HG03469 (cell line): ENCODE measurements at regions not wholly inside any gene's neighbourhood (a gene's known extent, or its start where the extent isn't known, plus 50 kb on each side); places are given as distances from the start of the nearest gene placed in this dataset.

Source experiments
- ATAC-seq: cut with Tn5 transposase; IDR thresholded peaks from one replicate; pipeline ENCODE4 v1.9.1; 2021; ENCODE audit warnings: mild to moderate bottlenecking, moderate library complexity, moderate number of reproducible peaks; ENCODE audit not compliant: unreplicated experiment

DNA sequence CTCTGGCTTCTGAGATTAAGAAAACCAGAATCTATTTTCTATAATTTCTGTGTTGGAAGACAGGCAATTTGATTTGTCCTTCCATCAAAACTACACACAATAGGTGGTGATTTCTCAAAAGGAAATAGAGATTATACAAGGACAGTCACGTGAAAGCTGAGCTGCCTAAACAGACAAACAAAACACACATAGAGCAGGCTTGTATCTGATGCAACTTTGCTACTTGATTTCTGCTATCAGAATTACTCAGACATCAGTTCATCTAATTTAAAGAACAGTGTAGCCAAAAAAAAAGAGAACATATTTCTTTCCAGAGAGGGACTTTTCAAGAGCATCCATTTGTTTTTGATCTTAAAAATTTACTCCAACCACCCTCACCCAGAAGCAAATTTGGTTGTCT lies 2128.3 kb upstream of the C9orf72 start:
- no peak for ATAC-seq

DNA sequence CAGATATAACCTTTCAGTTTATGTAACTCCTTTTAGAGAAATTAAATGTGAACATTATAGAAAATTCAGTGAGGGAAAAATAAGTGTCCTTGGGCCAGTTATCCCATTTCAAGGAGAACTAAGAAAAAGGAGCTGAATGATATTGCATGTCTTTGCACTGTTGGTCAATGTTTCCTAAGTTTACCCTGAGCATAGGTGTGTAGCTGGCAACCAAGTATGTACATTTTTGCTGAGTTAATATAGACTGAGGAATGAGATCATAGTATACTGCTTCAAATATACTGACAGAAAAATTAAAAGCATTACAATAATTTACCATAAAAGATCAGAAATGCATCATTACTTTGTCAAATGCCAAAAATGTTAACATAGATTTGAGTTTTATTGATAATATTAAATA lies 2128.7 kb upstream of the C9orf72 start:
- no peak for ATAC-seq

GRCh38 chr9:29714860-29715259 lies 2141.6 kb upstream of the C9orf72 start:
- ATAC-seq, result no peak

- ATAC-seq, result no peak
Measured at GRCh38 chr9:29717631-29718030, 2144.3 kb upstream of the C9orf72 start.

DNA sequence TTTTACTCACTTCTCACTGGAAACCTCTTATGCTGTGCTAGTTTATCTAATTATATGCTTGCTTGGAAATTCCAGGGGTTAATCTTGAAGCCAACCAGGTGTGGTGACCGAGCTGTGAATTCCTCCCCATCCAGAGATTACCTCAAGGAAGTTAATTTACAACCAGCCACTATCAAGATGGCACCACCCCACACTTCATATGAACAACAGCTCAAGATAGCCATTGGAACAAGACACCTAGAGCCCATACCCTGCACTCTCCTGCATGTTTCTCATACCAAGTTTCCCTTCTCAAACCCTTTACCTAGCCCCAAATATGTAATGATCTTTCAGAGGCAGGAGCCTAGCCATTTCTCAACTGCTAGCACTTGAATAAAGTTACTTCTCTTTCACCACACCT lies 2156.9 kb upstream of the C9orf72 start:
- ATAC-seq, result no peak

DNA sequence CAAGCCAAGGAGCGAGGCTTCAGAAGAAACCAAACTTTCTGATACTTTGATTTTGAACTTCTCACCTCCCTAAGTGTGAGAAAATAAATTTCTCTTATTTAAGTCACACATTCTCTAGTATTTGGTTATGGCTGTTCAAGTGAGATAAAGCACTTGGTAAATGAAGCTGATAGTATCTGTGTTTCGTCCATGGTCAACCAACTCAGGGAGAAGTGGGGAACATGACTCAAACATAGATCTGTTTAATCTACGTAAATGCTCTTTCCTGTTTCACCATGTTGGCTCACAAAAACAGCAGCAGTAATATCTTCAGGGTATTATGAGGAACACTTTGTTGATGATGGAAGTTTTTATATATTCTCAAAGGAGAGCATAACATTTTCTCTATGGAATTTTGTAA lies 2167.2 kb upstream of the C9orf72 start:
- no peak for ATAC-seq

- ATAC-seq, result no peak
Measured at GRCh38 chr9:29741169-29741568, 2167.9 kb upstream of the C9orf72 start.

DNA sequence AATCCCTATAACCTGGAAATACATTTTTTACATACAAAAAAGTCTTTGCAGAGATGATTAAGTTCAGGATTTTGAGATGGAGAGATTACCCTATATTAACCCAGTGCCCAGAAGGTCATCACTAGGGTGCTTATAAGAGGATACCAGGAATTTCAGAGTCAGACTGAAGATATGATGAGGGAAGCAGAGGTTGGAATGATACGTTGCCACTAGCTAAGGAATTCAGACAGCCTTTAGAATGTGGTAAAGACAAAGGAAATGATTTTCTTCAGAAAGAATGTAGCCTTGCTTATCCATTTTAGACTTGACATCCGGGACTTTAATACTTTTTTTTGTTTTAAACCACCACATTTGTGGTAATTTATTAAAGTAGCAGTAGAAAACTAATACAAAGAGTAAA lies 2176.8 kb upstream of the C9orf72 start:
- ATAC-seq, result no peak

DNA sequence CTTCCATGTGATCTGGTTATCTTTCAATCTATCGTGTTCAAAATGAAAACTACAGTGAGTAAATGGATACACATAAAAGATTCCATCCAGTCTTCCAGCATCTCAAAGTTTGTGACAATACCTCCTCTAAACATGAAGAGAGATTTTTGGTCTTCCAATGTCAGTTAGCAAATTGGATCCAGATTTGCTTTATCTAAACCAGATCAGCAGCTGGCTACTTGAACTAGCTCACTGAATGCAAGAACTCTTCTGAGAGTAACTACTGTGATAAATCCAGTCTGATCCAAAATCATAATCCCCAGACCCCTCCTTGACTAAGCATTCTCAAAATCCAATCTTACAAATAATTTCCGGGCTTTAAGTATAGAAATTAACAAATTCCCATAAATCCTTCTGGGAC lies 2177.9 kb upstream of the C9orf72 start:
- ATAC-seq, result no peak

GRCh38 chr9:29753638-29754037 lies 2180.4 kb upstream of the C9orf72 start:
- no peak for ATAC-seq

DNA sequence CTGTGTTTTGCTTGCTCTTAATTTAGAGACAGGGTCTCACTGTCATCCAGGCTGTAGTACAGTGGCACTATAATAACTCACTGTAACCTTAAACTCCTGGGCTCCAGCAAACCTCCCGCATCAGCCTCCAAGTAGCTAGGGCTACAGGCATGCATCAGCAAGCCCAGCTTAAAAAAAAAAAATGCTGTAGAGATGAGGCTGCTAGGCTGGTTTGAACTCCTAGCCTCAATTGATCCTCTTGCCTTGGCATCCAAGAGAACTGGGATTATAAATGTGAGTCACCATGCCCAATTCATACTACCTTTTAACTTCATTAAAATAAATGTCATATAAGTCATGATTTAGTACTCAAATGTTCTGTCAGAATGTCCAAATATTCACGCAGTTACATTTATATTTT lies 2195.7 kb upstream of the C9orf72 start:
- no peak for ATAC-seq

GRCh38 chr9:29773676-29774075 lies 2200.4 kb upstream of the C9orf72 start:
- no peak for ATAC-seq

DNA sequence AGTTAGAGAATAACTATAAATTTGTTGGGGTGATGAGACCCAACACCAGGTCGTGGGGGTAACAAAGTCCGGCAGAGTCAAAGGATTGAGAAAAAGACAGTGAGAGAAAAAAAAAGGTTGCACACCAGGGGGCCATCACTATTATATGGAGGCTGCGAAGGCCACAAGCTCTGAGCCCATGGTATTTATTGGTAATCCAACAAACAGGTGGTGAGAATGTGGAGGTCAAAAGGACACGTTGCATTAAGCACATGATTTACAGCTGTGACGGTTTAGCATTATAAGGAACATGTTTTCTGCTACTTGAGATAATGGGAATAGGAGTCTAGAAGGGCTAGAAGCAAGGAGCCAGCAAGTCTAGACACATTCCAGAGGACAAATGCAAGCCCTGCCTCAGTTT lies 2202.2 kb upstream of the C9orf72 start:
- ATAC-seq, result no peak

GRCh38 chr9:29778281-29778849 lies 2205.1 kb upstream of the C9orf72 start:
- no peak for ATAC-seq

DNA sequence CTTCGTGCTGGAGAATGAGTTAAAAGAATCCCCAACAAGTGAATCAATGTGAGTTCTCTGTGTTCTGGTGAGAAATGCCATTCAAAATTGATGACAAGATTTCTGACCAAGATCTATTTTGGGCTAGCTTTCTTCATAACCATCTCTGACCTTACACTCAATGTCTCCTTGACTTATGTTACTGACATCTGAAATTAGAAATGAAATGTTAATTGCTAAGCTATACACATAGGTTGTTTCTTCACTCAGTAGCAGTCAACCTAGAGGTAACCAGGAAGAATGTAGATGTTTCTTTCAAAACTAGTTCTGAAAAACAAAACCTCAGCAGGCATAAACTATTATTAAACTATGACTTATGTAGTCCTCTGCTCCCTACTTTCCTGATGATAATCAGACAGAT lies 2220.7 kb upstream of the C9orf72 start:
- ATAC-seq, result no peak

DNA sequence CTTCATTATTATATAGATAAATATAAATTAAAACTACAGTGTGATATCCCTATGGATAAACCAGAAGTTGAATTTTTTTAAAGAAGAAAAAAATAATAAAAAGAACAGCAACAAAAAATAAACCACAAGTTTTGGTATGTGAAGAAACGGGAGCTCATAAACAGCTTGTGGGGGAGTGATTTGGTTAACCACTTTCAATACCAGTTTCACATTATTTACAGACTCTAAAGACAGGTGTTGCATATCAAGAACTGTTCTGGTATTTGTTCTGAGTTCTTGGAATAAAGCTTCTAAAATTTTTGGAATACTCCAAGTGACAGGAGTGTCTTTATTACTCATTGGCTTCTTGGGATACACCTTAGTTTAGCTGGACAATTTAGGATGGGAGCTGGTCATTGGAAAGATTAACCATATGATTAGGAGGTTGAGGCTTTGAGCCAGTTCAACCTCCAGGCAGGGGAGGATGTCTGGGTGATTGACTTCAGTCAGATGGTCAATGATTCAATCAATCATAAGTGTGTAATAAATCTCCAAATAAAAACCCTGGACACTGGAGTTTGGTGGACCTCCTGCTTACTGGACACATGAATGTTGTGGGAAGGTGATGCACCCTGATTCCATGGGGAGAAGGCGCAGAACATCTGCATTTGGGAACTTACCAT lies 2223.1 kb upstream of the C9orf72 start:
- peak; percentile 75 for ATAC-seq

DNA sequence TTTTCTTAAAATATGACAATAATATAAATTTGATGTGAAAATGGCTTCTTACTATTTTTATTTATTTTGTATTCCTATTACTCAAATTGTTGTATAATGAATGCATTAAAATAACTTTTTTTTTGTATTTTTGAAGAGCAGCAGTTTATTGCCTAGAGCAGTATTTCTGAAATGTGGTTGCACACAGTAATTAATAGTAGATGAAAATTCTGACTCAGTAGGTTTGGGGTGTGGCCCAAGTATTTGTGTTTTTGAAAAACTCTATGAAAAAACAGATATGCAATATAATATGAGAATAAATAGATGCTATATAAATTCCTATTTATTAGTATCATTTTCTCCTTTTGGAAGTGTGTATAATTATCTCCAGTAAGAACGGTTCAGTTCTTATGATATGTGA lies 2225.3 kb upstream of the C9orf72 start:
- ATAC-seq, result no peak

GRCh38 chr9:29799227-29799626 lies 2225.9 kb upstream of the C9orf72 start:
- ATAC-seq, result no peak

- no peak for ATAC-seq
Measured at GRCh38 chr9:29800821-29801220, 2227.5 kb upstream of the C9orf72 start.

DNA sequence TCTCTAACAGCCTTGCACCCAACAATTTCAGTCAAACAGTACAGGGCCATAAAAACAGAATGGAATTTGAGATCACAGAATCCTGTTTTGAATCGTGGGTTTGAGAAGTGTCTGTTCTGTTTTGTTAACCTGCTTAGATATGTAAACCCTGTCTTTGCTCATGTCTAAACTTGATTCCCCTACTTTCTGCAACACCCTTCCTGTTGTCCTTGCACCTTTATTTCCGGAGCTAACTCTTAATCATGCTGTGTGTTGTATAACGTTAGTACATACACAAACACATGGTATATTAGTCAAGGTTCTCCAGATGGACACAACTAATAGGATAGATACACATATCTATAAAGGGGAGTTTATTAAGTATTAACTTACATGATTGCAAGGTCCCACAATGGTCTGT lies 2229.2 kb upstream of the C9orf72 start:
- ATAC-seq, result no peak

GRCh38 chr9:29806937-29807618 lies 2233.8 kb upstream of the C9orf72 start:
- ATAC-seq, result no peak

- no peak for ATAC-seq
Measured at GRCh38 chr9:29816954-29817703, 2243.8 kb upstream of the C9orf72 start.
